Upper lobe of right lung (tissue), 1 donor: ENCODE measurements at regions not wholly inside any gene's neighbourhood (a gene's known extent, or its start where the extent isn't known, plus 50 kb on each side); places are given as distances from the start of the nearest gene placed in this dataset.

Source experiments
- ATAC-seq: fragments of 200-7000 bp; cut with Tn5 transposase; one replicate; pipeline ENCODE4 v1.9.1; 2020; ENCODE audit warnings: mild to moderate bottlenecking, moderate library complexity
- DNase-seq: peaks from one replicate; pipeline ENCODE4 v3.0.0-alpha.2; 2020
- H3K27ac ChIP-seq: fragments of 200-600 bp; one replicate; pipeline ENCODE4 v1.8.0; 2022
- H3K27me3 ChIP-seq: fragments of 200-600 bp; one replicate; pipeline ENCODE4 v1.8.0; 2022; ENCODE audit warnings: mild to moderate bottlenecking
- H3K36me3 ChIP-seq: fragments of 200-600 bp; one replicate; pipeline ENCODE4 v1.8.0; 2022
- H3K4me1 ChIP-seq: fragments of 200-600 bp; one replicate; pipeline ENCODE4 v1.8.0; 2022
- H3K4me3 ChIP-seq: fragments of 200-600 bp; one replicate; pipeline ENCODE4 v1.8.0; 2022; ENCODE audit warnings: mild to moderate bottlenecking
- H3K9me3 ChIP-seq: fragments of 200-600 bp; one replicate; pipeline ENCODE4 v1.8.0; 2022
- intact Hi-C: fragments of 100-400 bp; cut with DNase I; formaldehyde crosslinking; loops from one replicate; pipeline ENCODE4 v1.11.0; 2022
- TF ChIP-seq, protein P1 (sequence below): fragments of 200-600 bp; IDR thresholded peaks from one replicate; pipeline ENCODE4 v1.8.0; 2022; ENCODE audit warnings: antibody characterized with exemption
- donor health status: DM: no; HTN: yes; CAD: no; lungs with severe emphysema.

GRCh38 chr2:103276869-103277268 is 515.0 kb downstream of the TMEM182 start:
- ATAC-seq (no peak), DNase-seq (no peak)
- intact Hi-C loops: no loop called here
- no peaks in the 10 kb centered on the region for H3K9me3 ChIP-seq
- H3K27me3 ChIP-seq: no peaks in the 10 kb centered on the region
- H3K4me3 ChIP-seq: no peak overlapping the region
- TF ChIP-seq, protein P1, sequence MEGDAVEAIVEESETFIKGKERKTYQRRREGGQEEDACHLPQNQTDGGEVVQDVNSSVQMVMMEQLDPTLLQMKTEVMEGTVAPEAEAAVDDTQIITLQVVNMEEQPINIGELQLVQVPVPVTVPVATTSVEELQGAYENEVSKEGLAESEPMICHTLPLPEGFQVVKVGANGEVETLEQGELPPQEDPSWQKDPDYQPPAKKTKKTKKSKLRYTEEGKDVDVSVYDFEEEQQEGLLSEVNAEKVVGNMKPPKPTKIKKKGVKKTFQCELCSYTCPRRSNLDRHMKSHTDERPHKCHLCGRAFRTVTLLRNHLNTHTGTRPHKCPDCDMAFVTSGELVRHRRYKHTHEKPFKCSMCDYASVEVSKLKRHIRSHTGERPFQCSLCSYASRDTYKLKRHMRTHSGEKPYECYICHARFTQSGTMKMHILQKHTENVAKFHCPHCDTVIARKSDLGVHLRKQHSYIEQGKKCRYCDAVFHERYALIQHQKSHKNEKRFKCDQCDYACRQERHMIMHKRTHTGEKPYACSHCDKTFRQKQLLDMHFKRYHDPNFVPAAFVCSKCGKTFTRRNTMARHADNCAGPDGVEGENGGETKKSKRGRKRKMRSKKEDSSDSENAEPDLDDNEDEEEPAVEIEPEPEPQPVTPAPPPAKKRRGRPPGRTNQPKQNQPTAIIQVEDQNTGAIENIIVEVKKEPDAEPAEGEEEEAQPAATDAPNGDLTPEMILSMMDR: no peak
- H3K27ac ChIP-seq: no peak overlapping the region
- H3K36me3 ChIP-seq: no peaks in the 10 kb centered on the region
- no peaks in the 10 kb centered on the region for H3K4me1 ChIP-seq

- Histone ChIP-seq H3K4me1 (no peaks in the 10 kb centered on the region), H3K4me3 (no peak overlapping the region), H3K36me3 (no peaks in the 10 kb centered on the region), H3K27me3 (peaks cover 7% of the 10 kb centered on the region), H3K27ac (no peak overlapping the region), H3K9me3 (no peaks in the 10 kb centered on the region)
- DNase-seq: no peak
- TF ChIP-seq, protein P1: no peak
- ATAC-seq: no peak
- intact Hi-C loops: no loop called here
Observed at GRCh38 chr2:103284750-103285149, 522.9 kb downstream of the TMEM182 start.

DNA sequence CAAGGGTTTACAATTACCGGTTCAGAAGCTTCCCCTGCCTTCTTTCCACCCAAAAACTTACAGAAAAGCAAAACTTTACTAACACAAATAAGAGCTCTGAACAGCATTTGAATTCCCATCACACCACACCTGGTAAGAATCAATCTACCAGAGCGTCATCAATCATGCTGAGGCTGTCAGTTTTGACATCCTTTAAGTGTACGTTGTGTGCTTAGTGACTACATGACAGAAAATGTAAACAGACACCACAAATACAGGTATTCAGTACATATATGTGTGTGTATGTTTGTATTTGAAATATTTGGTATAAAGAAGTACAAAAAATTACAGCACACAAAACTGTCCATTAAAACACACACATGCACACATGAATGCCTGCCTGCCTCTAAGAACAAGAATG is 523.5 kb downstream of the TMEM182 start:
- DNase-seq (no peak), ATAC-seq (no peak)
- Histone ChIP-seq H3K27me3 (peaks cover 7% of the 10 kb centered on the region), H3K4me3 (no peak overlapping the region), H3K4me1 (no peaks in the 10 kb centered on the region), H3K36me3 (no peaks in the 10 kb centered on the region), H3K9me3 (no peaks in the 10 kb centered on the region), H3K27ac (no peak overlapping the region)
- intact Hi-C loops: no loop called here
- TF ChIP-seq, protein P1: no peak

GRCh38 chr2:103287746-103288145 is 525.9 kb downstream of the TMEM182 start:
- H3K27ac ChIP-seq: no peak overlapping the region
- ATAC-seq: no peak
- no peaks in the 10 kb centered on the region for H3K4me1 ChIP-seq
- no peaks in the 10 kb centered on the region for H3K36me3 ChIP-seq
- intact Hi-C loops: no loop called here
- no peak overlapping the region for H3K4me3 ChIP-seq
- H3K9me3 ChIP-seq: no peaks in the 10 kb centered on the region
- TF ChIP-seq, protein P1: no peak
- peaks cover 7% of the 10 kb centered on the region for H3K27me3 ChIP-seq
- no peak for DNase-seq

DNA sequence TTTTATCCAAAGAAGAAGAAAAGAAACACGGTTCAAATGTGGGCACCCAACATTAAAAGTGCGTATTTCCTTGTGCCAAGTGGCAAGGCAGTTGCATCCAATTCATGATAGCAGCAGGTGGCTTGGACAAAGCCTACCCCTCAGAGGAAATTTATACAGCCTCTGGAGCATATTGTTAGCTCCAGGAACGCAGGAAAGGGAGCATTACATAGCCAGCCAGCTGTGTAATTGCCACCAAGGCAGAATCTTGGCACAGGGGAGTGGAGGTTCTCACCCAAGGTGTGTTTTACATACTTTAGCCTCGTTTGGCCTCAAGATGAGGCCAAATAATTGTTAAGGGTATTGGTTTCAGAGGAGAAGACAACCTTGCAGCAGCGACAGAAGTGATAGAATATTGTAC is 526.9 kb downstream of the TMEM182 start:
- DNase-seq (no peak), ATAC-seq (no peak)
- TF ChIP-seq, protein P1: no peak
- intact Hi-C loops: no loop called here
- Histone ChIP-seq H3K36me3 (no peaks in the 10 kb centered on the region), H3K27ac (no peak overlapping the region), H3K4me3 (no peak overlapping the region), H3K9me3 (no peaks in the 10 kb centered on the region), H3K27me3 (peaks cover 7% of the 10 kb centered on the region), H3K4me1 (no peaks in the 10 kb centered on the region)

DNA sequence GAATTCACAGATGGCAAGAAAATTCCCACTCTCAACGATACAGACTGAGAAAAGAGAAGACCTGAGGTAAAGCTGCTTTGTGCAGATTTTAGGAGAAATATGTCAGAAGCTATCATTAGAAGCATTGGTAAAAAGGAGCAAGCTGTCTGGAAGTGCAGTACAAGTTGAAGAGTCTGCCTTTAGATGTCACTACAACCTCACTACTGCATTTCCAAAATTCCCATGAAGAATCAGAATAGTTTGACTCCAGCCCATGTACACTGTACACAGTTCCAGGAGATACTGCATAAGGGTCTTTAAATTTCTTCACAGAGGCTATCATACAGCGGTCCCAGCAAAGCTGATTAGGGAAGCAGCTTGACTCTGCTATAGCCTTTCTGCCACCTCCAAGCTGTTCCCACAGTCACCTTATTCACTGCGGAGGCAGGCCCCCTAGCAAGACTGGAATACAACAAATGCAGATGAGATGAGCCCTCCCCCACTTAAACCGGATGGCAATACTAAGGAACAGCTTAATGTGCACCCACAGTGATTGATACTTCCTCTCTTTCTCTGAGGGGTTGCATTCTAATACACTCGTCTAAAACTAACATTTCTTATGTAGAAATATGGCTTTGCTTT is 527.4 kb downstream of the TMEM182 start:
- no peak for DNase-seq
- no peak for ATAC-seq
- H3K9me3 ChIP-seq: no peaks in the 10 kb centered on the region
- H3K27me3 ChIP-seq: peaks cover 7% of the 10 kb centered on the region
- H3K27ac ChIP-seq: no peak overlapping the region
- intact Hi-C loops: no loop called here
- H3K4me3 ChIP-seq: no peak overlapping the region
- H3K36me3 ChIP-seq: no peaks in the 10 kb centered on the region
- TF ChIP-seq, protein P1: no peak
- H3K4me1 ChIP-seq: no peaks in the 10 kb centered on the region
